ENCODE measurements at regions not wholly inside any gene's neighbourhood (a gene's known extent, or its start where the extent isn't known, plus 50 kb on each side); places are given as distances from the start of the nearest gene placed in this dataset.

DNA sequence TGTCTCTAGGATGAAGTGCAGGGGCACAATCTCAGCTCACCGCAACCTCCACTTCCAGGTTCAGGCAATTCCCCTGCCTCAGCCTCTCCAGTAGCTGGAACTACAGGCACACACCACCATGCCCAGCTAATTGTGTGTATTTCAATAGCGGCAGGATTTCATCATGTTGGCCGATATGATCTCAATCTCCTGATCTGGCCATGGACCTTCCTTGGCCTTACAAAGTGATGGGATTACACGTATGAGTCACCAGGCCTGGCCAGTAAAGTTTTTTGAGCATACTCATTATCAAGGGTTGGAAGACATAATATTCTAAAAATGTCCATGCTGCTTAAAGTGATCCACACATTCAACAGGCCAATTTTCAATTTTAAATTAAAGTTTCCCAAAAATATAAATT, 914.4 kb upstream of the TSPY4 start:
- Histone ChIP-seq H3K36me3 (ENCODE audit: low read depth) (no peaks in the 10 kb centered on the region), H3K4me3 (ENCODE audit: severe bottlenecking) (no peak overlapping the region), H3K27me3 (ENCODE audit: insufficient read depth, poor library complexity, severe bottlenecking) (no peaks in the 10 kb centered on the region), H3K27ac (ENCODE audit: poor library complexity, severe bottlenecking) (no peak overlapping the region), H3K9me3 (ENCODE audit: severe bottlenecking) (no peaks in the 10 kb centered on the region), H3K4me1 (ENCODE audit: insufficient read depth, poor library complexity, severe bottlenecking) (no peaks in the 10 kb centered on the region)
- TF ChIP-seq, protein P1, sequence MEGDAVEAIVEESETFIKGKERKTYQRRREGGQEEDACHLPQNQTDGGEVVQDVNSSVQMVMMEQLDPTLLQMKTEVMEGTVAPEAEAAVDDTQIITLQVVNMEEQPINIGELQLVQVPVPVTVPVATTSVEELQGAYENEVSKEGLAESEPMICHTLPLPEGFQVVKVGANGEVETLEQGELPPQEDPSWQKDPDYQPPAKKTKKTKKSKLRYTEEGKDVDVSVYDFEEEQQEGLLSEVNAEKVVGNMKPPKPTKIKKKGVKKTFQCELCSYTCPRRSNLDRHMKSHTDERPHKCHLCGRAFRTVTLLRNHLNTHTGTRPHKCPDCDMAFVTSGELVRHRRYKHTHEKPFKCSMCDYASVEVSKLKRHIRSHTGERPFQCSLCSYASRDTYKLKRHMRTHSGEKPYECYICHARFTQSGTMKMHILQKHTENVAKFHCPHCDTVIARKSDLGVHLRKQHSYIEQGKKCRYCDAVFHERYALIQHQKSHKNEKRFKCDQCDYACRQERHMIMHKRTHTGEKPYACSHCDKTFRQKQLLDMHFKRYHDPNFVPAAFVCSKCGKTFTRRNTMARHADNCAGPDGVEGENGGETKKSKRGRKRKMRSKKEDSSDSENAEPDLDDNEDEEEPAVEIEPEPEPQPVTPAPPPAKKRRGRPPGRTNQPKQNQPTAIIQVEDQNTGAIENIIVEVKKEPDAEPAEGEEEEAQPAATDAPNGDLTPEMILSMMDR (IDR thresholded peaks at IDR 0.05; ENCODE audit: poor library complexity, severe bottlenecking) = no peak
- ATAC-seq (ENCODE audit: low read depth) = no peak
- DNase-seq (ENCODE audit: low spot score) = no peak

DNA sequence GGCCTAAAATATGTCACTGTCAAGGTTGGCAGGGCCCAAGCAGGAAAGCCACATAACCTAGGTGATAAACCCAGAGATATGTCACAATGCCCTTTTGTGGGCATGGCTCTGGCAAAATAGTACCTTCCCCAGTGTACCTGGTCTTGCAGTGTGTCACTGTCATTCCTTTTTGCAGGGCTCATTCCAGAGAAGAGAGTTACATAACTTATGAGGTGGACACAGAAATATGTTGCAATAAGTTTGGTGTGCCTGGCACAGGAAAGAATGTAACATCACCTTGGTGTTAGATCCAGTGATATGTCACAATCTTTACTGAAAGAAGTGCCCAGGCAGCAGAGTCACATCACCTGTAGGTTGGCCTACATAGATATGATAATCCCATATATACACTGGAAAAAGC, 910.8 kb upstream of the TSPY4 start:
- no peak for DNase-seq (ENCODE audit: low spot score)
- H3K27me3 ChIP-seq (ENCODE audit: insufficient read depth, poor library complexity, severe bottlenecking) = no peaks in the 10 kb centered on the region
- H3K4me3 ChIP-seq (ENCODE audit: severe bottlenecking) = no peak overlapping the region
- TF ChIP-seq, protein P1 (IDR thresholded peaks at IDR 0.05; ENCODE audit: poor library complexity, severe bottlenecking) = no peak
- no peak overlapping the region for H3K27ac ChIP-seq (ENCODE audit: poor library complexity, severe bottlenecking)
- ATAC-seq (ENCODE audit: low read depth) = no peak
- H3K36me3 ChIP-seq (ENCODE audit: low read depth) = no peaks in the 10 kb centered on the region
- H3K4me1 ChIP-seq (ENCODE audit: insufficient read depth, poor library complexity, severe bottlenecking) = no peaks in the 10 kb centered on the region
- no peaks in the 10 kb centered on the region for H3K9me3 ChIP-seq (ENCODE audit: severe bottlenecking)

DNA sequence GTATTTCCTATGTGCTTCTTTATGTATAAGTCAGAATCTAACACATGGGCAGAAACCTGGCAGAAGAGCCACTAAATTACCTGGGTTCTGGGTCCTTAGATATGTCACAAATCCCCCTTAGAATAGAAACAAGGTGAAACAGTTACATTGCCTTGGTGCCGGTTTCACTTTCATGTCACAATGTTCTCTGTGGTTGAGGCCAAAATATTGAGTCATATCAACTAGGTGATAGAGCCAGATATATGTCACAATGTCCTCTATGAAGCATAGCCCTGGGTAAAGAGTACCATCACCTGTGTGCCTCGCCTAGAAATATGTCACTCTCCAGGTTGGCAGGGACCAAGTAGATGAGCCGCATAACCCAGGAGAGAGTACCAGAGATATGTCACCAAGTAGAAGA, 899.8 kb upstream of the TSPY4 start:
- ATAC-seq (ENCODE audit: low read depth) (no peak), DNase-seq (ENCODE audit: low spot score) (no peak)
- TF ChIP-seq, protein P1 (IDR thresholded peaks at IDR 0.05; ENCODE audit: poor library complexity, severe bottlenecking) = no peak
- H3K9me3 ChIP-seq (ENCODE audit: severe bottlenecking) = no peaks in the 10 kb centered on the region
- no peak overlapping the region for H3K4me3 ChIP-seq (ENCODE audit: severe bottlenecking)
- no peaks in the 10 kb centered on the region for H3K27me3 ChIP-seq (ENCODE audit: insufficient read depth, poor library complexity, severe bottlenecking)
- no peaks in the 10 kb centered on the region for H3K36me3 ChIP-seq (ENCODE audit: low read depth)
- no peaks in the 10 kb centered on the region for H3K4me1 ChIP-seq (ENCODE audit: insufficient read depth, poor library complexity, severe bottlenecking)
- H3K27ac ChIP-seq (ENCODE audit: poor library complexity, severe bottlenecking) = no peak overlapping the region

DNA sequence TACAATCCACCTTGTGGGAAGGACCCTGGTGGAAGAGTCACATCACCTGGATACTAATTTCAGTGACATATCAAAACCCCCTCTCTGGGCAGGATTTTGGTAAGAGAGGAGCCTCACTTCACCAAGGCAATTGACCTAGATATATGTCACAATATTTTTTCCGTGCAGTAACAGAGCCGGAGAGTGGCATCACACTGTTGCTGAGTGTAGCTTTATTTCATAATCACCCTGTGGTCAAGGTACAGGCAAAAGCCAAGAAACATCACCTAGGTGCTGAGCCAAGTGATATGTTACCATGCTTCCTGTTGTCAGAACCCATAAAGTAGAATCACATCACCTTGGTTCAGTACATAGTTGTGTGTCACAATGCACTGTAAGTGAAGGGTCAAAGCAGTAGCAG, 895.2 kb upstream of the TSPY4 start:
- H3K4me3 ChIP-seq (ENCODE audit: severe bottlenecking) = no peak overlapping the region
- ATAC-seq (ENCODE audit: low read depth) = no peak
- no peak overlapping the region for H3K27ac ChIP-seq (ENCODE audit: poor library complexity, severe bottlenecking)
- no peak for DNase-seq (ENCODE audit: low spot score)
- TF ChIP-seq, protein P1 (IDR thresholded peaks at IDR 0.05; ENCODE audit: poor library complexity, severe bottlenecking) = no peak
- H3K9me3 ChIP-seq (ENCODE audit: severe bottlenecking) = no peaks in the 10 kb centered on the region
- no peaks in the 10 kb centered on the region for H3K36me3 ChIP-seq (ENCODE audit: low read depth)
- H3K4me1 ChIP-seq (ENCODE audit: insufficient read depth, poor library complexity, severe bottlenecking) = no peaks in the 10 kb centered on the region
- no peaks in the 10 kb centered on the region for H3K27me3 ChIP-seq (ENCODE audit: insufficient read depth, poor library complexity, severe bottlenecking)

DNA sequence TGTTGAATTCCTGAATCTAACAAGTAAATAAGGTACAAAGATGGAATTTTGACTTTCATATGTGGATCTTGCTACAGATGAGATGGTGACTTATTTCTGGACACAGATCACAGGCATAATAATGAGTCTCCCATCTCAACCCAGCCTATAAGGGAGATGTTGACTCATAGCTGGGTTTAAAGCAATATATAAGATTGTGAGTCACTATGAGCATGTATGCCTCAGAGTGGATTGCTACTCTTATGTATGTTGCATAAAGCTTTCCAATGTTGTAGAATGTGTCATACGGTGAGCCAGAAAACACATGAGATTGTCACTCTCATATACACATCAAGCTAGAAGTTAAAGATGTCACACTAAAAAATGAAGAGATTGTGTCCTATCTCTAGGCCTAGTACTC, 884.3 kb upstream of the TSPY4 start:
- Histone ChIP-seq H3K4me3 (ENCODE audit: severe bottlenecking) (no peak overlapping the region), H3K36me3 (ENCODE audit: low read depth) (no peaks in the 10 kb centered on the region), H3K4me1 (ENCODE audit: insufficient read depth, poor library complexity, severe bottlenecking) (no peaks in the 10 kb centered on the region), H3K27ac (ENCODE audit: poor library complexity, severe bottlenecking) (no peak overlapping the region), H3K27me3 (ENCODE audit: insufficient read depth, poor library complexity, severe bottlenecking) (no peaks in the 10 kb centered on the region), H3K9me3 (ENCODE audit: severe bottlenecking) (no peaks in the 10 kb centered on the region)
- no peak for DNase-seq (ENCODE audit: low spot score)
- TF ChIP-seq, protein P1 (IDR thresholded peaks at IDR 0.05; ENCODE audit: poor library complexity, severe bottlenecking) = no peak
- peak; percentile 90 for ATAC-seq (ENCODE audit: low read depth)

Data from RWPE2 (cell line).